ENCODE measurements at regions not wholly inside any gene's neighbourhood (a gene's known extent, or its start where the extent isn't known, plus 50 kb on each side); places are given as distances from the start of the nearest gene placed in this dataset.

DNA sequence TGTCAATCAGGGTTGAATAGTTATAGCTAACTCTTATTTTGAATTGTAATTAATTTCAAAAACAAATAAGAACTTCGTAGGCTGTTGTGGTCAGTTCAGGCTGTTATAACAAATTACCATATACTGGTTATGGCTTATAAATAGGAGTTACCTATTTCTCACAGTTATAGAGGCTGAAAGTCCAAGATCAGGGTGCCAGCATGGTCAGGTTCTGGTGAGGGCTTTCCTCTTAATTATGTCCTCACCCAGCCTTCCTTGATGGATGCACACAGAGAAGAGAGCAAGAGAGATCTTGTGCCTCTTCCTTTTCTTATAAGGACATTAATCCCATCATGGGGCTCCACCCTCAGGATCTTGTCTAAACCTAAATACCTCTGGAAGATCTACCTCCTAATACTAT lies 265.9 kb upstream of the SUCLG2 start:
- TF ChIP-seq SPI1 (IDR thresholded peaks at IDR 0.05; ENCODE audit: borderline replicate concordance, low read depth): no peak
- TF ChIP-seq POLR2AphosphoS5 (IDR thresholded peaks at IDR 0.05; ENCODE audit: low read depth): no peak

GRCh38 chr3:67916353-67916752 lies 261.9 kb upstream of the SUCLG2 start:
- H3K27me3 ChIP-seq (ENCODE audit: insufficient read depth, poor library complexity, severe bottlenecking): no peaks in the 10 kb centered on the region
- TF ChIP-seq CTCF (IDR thresholded peaks at IDR 0.05; ENCODE audit: insufficient read depth, low read length) (no peak), POLR2AphosphoS5 (IDR thresholded peaks at IDR 0.05; ENCODE audit: low read depth) (no peak), SPI1 (IDR thresholded peaks at IDR 0.05; ENCODE audit: borderline replicate concordance, low read depth) (no peak), GABPA (IDR thresholded peaks at IDR 0.05; ENCODE audit: low read depth) (no peak)
- TF ChIP-seq, protein P1, sequence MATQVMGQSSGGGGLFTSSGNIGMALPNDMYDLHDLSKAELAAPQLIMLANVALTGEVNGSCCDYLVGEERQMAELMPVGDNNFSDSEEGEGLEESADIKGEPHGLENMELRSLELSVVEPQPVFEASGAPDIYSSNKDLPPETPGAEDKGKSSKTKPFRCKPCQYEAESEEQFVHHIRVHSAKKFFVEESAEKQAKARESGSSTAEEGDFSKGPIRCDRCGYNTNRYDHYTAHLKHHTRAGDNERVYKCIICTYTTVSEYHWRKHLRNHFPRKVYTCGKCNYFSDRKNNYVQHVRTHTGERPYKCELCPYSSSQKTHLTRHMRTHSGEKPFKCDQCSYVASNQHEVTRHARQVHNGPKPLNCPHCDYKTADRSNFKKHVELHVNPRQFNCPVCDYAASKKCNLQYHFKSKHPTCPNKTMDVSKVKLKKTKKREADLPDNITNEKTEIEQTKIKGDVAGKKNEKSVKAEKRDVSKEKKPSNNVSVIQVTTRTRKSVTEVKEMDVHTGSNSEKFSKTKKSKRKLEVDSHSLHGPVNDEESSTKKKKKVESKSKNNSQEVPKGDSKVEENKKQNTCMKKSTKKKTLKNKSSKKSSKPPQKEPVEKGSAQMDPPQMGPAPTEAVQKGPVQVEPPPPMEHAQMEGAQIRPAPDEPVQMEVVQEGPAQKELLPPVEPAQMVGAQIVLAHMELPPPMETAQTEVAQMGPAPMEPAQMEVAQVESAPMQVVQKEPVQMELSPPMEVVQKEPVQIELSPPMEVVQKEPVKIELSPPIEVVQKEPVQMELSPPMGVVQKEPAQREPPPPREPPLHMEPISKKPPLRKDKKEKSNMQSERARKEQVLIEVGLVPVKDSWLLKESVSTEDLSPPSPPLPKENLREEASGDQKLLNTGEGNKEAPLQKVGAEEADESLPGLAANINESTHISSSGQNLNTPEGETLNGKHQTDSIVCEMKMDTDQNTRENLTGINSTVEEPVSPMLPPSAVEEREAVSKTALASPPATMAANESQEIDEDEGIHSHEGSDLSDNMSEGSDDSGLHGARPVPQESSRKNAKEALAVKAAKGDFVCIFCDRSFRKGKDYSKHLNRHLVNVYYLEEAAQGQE (IDR thresholded peaks at IDR 0.05; ENCODE audit: insufficient replicate concordance, low read depth): no peak
- no peak overlapping the region for H3K4me3 ChIP-seq (replicated peaks; ENCODE audit: insufficient read depth, low read length)
- no peak overlapping the region for H3K27ac ChIP-seq (replicated peaks)
- DNase-seq (ENCODE audit: low read depth in 1 of 2, low spot score in 1 of 2): no peak

More for the DNA sequence above, 265.9 kb upstream of the SUCLG2 start:
- H3K4me3 ChIP-seq (replicated peaks; ENCODE audit: insufficient read depth, low read length): no peak overlapping the region
- DNase-seq (ENCODE audit: low read depth in 1 of 2, low spot score in 1 of 2): no peak
- no peaks in the 10 kb centered on the region for H3K27me3 ChIP-seq (ENCODE audit: insufficient read depth, poor library complexity, severe bottlenecking)
- H3K27ac ChIP-seq (replicated peaks): no peak overlapping the region

DNA sequence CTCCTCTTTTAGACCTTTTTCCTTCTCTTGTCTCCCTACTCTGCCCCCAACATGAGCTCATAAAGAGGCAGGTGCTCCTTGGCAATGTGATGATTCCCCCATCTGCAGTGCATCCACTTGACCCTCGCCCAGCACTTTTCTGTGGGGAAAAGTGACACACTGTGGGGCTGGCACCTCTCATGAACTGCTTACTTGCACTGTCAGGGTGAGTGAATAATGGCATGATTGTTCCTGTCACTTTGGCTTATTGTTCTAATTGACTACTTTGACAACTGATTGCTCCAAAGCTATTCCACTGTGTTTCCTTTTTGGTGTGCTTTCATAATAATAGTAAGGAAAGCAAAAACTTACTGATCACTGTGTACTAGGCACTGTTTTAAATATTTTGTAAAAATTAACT lies 253.3 kb upstream of the SUCLG2 start:
- TF ChIP-seq GABPA (IDR thresholded peaks at IDR 0.05; ENCODE audit: low read depth) (no peak), CTCF (IDR thresholded peaks at IDR 0.05; ENCODE audit: insufficient read depth, low read length) (no peak), SPI1 (IDR thresholded peaks at IDR 0.05; ENCODE audit: borderline replicate concordance, low read depth) (no peak), POLR2AphosphoS5 (IDR thresholded peaks at IDR 0.05; ENCODE audit: low read depth) (no peak)
- TF ChIP-seq, protein P1 (IDR thresholded peaks at IDR 0.05; ENCODE audit: insufficient replicate concordance, low read depth): no peak
- DNase-seq (ENCODE audit: low read depth in 1 of 2, low spot score in 1 of 2): no peak
- H3K27ac ChIP-seq (replicated peaks): no peak overlapping the region

GRCh38 chr3:67906261-67906660 lies 251.8 kb upstream of the SUCLG2 start:
- no peak for TF ChIP-seq CTCF (IDR thresholded peaks at IDR 0.05; ENCODE audit: insufficient read depth, low read length)
- no peak for TF ChIP-seq SPI1 (IDR thresholded peaks at IDR 0.05; ENCODE audit: borderline replicate concordance, low read depth)
- no peak for TF ChIP-seq POLR2AphosphoS5 (IDR thresholded peaks at IDR 0.05; ENCODE audit: low read depth)
- TF ChIP-seq, protein P1 (IDR thresholded peaks at IDR 0.05; ENCODE audit: insufficient replicate concordance, low read depth): no peak
- TF ChIP-seq GABPA (IDR thresholded peaks at IDR 0.05; ENCODE audit: low read depth): no peak
- Histone ChIP-seq H3K27me3 (ENCODE audit: insufficient read depth, poor library complexity, severe bottlenecking) (no peaks in the 10 kb centered on the region), H3K27ac (replicated peaks) (no peak overlapping the region), H3K4me3 (replicated peaks; ENCODE audit: insufficient read depth, low read length) (no peak overlapping the region)
- no peak for DNase-seq (ENCODE audit: low read depth in 1 of 2, low spot score in 1 of 2)

More for the DNA sequence above, 253.3 kb upstream of the SUCLG2 start:
- H3K27me3 ChIP-seq (ENCODE audit: insufficient read depth, poor library complexity, severe bottlenecking): no peaks in the 10 kb centered on the region
- H3K4me3 ChIP-seq (replicated peaks; ENCODE audit: insufficient read depth, low read length): no peak overlapping the region
